ENCODE measurements at regions not wholly inside any gene's neighbourhood (a gene's known extent, or its start where the extent isn't known, plus 50 kb on each side); places are given as distances from the start of the nearest gene placed in this dataset.

DNA sequence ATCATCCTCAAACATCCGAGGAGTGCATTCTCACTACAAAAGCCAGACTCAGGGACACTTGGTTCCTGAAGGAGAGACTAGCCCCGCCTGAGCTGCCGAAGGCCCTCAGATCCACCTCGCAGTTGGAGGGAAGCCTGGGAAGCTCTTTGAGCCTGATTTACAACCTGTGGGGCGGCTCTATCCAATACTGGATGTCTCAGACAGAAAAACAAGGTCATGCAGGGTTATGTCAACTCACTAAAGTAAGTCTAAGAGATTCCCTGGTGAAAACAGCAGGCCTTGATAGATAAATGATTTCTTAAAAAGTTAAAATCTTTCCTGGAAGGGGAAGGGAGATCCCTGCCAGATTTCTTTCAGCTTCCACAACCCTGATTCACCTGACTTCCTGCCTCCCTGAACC lies 284.3 kb downstream of the CYP26B1 start:
- TF ChIP-seq TARDBP (IDR thresholded peaks at IDR 0.05) (no peak), SP1 (IDR thresholded peaks at IDR 0.05) (no peak), LEF1 (IDR thresholded peaks at IDR 0.05; ENCODE audit: borderline replicate concordance) (no peak), FOXM1 (IDR thresholded peaks at IDR 0.05; ENCODE audit: borderline replicate concordance) (no peak), FOXK2 (IDR thresholded peaks at IDR 0.05) (no peak), ELF4 (IDR thresholded peaks at IDR 0.05) (no peak)
- TF ChIP-seq, protein P1, sequence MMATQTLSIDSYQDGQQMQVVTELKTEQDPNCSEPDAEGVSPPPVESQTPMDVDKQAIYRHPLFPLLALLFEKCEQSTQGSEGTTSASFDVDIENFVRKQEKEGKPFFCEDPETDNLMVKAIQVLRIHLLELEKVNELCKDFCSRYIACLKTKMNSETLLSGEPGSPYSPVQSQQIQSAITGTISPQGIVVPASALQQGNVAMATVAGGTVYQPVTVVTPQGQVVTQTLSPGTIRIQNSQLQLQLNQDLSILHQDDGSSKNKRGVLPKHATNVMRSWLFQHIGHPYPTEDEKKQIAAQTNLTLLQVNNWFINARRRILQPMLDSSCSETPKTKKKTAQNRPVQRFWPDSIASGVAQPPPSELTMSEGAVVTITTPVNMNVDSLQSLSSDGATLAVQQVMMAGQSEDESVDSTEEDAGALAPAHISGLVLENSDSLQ (IDR thresholded peaks at IDR 0.05), result no peak

Data from HEK293T (cell line).